Gastrocnemius medialis (tissue), 4 donors: ENCODE measurements at regions not wholly inside any gene's neighbourhood (a gene's known extent, or its start where the extent isn't known, plus 50 kb on each side); places are given as distances from the start of the nearest gene placed in this dataset.

ENCODE experiments used
- ATAC-seq, 2 donors: fragments of 150-250 bp; one replicate each; pipeline ENCODE4 v1.9.1; 2016
- DNase-seq, 2 donors: peaks; one replicate each; pipeline ENCODE4 v3.0.0-alpha.2; 2019
- H3K27ac ChIP-seq, 4 donors: fragments of 200-600 bp; sonication (generic); 1 replicate in 1 of 4; 2 replicates in 3 of 4; pipeline ENCODE4 v1.5.1; 2016 to 2018; ENCODE audit warnings: mild to moderate bottlenecking in 2 of 4, moderate library complexity in 1 of 4
- H3K27me3 ChIP-seq, 3 donors: fragments of 200-600 bp; sonication (generic) in 2 of 3; 1 replicate in 1 of 3; 2 replicates in 2 of 3; pipeline versions ENCODE4 v1.5.1 to v1.6.0; 2016 to 2019; ENCODE audit warnings: mild to moderate bottlenecking in 1 of 3, moderate library complexity in 1 of 3
- H3K36me3 ChIP-seq, 2 donors: fragments of 200-600 bp; sonication (generic) in 1 of 2; one replicate each; pipeline ENCODE4 v1.5.1; 2017 to 2018
- H3K4me1 ChIP-seq, 2 donors: fragments of 200-600 bp; sonication (generic) in 1 of 2; one replicate each; pipeline ENCODE4 v1.5.1; 2016 to 2017; ENCODE audit warnings: mild to moderate bottlenecking in 2 of 2
- H3K4me3 ChIP-seq, 4 donors: fragments of 200-600 bp; sonication (generic) in 3 of 4; 1 replicate in 1 of 4; 2 replicates in 3 of 4; pipeline ENCODE4 v1.5.1; 2016 to 2019; ENCODE audit warnings: mild to moderate bottlenecking in 2 of 4
- H3K9me3 ChIP-seq, 3 donors: fragments of 200-600 bp; sonication (generic) in 2 of 3; 1 replicate in 1 of 3; 2 replicates in 2 of 3; pipeline ENCODE4 v1.5.1; 2016 to 2019
- POLR2A ChIP-seq, 2 donors: fragments of 450-650 bp; IDR thresholded peaks; one replicate each; pipeline ENCODE4 v1.6.1; 2017; ENCODE audit warnings: antibody characterized with exemption in 2 of 2, mild to moderate bottlenecking in 2 of 2, moderate library complexity in 2 of 2
- in situ Hi-C, 4 donors: fragments of 200-750 bp; cut with MboI; loops; one replicate each; pipeline versions ENCODE4 v1.15.0 to v1.8.0; 2017; ENCODE audit warnings: low sequenced_read_pairs in 4 of 4
- intact Hi-C: fragments of 100-400 bp; cut with DNase I; formaldehyde crosslinking; loops from one replicate; pipeline ENCODE4 v1.15.1; 2023; ENCODE audit warnings: low total_unique reads
- TF ChIP-seq, protein P1 (sequence below), 5 experiments: fragments of 450-650 bp in 3 of 5; fragments of 200-600 bp in 2 of 5; sonication (generic) in 2 of 5; IDR thresholded peaks in 4 of 5; conservative IDR thresholded peaks in 1 of 5; 1 replicate in 4 of 5; 2 replicates in 1 of 5; pipeline ENCODE4 v1.5.1; 2016 to 2019; ENCODE audit warnings: antibody characterized with exemption in 5 of 5, mild to moderate bottlenecking in 3 of 5, moderate library complexity in 3 of 5

DNA sequence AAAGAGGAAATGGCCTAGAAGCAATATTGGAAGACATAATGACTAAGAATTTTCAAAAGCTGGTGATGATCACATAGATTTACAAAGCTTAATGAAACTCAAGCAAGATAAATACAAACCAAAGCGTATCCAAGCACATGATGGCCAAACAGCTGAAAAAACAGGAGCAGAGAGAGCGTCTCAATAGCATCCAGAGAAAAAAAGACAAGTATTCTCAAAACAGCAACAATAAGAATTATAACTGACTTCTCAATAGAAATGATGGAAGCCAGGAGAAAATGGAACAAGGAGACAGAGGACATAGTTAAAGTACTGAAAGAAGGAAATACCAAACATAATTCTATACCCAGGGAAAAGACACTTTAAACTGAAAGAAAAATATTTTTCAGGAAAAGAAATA, 437.2 kb upstream of the TNP1 start:
- H3K9me3 ChIP-seq, result no peaks in the 10 kb centered on the region
- DNase-seq, result no peak
- H3K27ac ChIP-seq, result no peak overlapping the region
- H3K4me1 ChIP-seq, result no peaks in the 10 kb centered on the region
- no peak overlapping the region for H3K4me3 ChIP-seq
- no peak for ATAC-seq
- H3K27me3 ChIP-seq, result no peaks in the 10 kb centered on the region
- no peaks in the 10 kb centered on the region for H3K36me3 ChIP-seq
- TF ChIP-seq POLR2A (IDR thresholded peaks at IDR 0.05), result no peak
- TF ChIP-seq, protein P1, sequence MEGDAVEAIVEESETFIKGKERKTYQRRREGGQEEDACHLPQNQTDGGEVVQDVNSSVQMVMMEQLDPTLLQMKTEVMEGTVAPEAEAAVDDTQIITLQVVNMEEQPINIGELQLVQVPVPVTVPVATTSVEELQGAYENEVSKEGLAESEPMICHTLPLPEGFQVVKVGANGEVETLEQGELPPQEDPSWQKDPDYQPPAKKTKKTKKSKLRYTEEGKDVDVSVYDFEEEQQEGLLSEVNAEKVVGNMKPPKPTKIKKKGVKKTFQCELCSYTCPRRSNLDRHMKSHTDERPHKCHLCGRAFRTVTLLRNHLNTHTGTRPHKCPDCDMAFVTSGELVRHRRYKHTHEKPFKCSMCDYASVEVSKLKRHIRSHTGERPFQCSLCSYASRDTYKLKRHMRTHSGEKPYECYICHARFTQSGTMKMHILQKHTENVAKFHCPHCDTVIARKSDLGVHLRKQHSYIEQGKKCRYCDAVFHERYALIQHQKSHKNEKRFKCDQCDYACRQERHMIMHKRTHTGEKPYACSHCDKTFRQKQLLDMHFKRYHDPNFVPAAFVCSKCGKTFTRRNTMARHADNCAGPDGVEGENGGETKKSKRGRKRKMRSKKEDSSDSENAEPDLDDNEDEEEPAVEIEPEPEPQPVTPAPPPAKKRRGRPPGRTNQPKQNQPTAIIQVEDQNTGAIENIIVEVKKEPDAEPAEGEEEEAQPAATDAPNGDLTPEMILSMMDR (IDR thresholded peaks at IDR 0.05 in 4 of 5, conservative IDR thresholded peaks at IDR 0.05 in 1 of 5), result no peak
- intact Hi-C loops, result no loop called here
- in situ Hi-C loops, result no loop called here

DNA sequence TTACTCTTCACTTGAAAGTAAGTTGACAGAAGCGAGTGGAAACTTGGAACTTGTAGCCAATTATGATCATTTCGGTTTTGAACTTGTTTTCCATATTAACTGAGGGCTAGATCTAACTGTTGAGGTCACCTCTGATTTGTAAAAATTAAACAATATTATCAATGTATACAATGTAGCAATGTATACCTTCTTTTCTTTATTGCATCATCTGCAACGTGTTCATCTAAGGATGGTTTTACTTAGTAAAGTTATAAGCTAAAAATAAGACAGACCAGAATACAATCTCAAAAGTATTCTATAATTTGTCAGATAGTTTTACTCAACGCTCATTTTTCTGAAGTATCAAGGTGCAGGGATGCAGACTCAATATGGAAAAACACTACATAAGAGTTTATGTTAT, 435.0 kb upstream of the TNP1 start:
- in situ Hi-C loops (no loop called here), intact Hi-C loops (no loop called here)

DNA sequence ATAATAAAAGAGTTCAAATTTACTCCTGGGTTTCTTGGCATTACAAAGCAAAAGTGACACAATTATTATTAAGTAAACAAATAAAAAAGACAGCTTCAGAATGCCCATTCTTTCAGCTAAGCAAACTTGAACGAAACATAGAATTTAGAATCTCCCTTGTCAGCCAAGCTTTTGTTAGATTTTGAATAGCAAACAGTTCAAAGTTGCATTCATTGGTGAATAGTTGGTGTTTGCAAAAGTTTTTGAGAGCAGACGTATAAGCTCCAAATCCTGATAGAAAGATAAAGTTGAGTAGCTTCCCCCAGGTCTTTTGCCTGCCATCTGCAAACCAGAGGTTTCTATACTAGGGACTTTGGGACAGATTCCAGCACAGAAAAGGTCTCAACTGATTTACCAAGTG, 434.3 kb upstream of the TNP1 start:
- in situ Hi-C loops (no loop called here), intact Hi-C loops (no loop called here)
- DNase-seq (no peak), ATAC-seq (no peak)
- H3K36me3 ChIP-seq, result no peaks in the 10 kb centered on the region
- H3K9me3 ChIP-seq, result no peaks in the 10 kb centered on the region
- no peak for TF ChIP-seq POLR2A (IDR thresholded peaks at IDR 0.05)
- TF ChIP-seq, protein P1 (IDR thresholded peaks at IDR 0.05 in 4 of 5, conservative IDR thresholded peaks at IDR 0.05 in 1 of 5), result no peak
- no peak overlapping the region for H3K4me3 ChIP-seq
- no peaks in the 10 kb centered on the region for H3K4me1 ChIP-seq
- H3K27me3 ChIP-seq, result no peaks in the 10 kb centered on the region
- H3K27ac ChIP-seq, result no peak overlapping the region

More for the DNA sequence above, 435.0 kb upstream of the TNP1 start:
- no peak for TF ChIP-seq POLR2A (IDR thresholded peaks at IDR 0.05)
- TF ChIP-seq, protein P1 (IDR thresholded peaks at IDR 0.05 in 4 of 5, conservative IDR thresholded peaks at IDR 0.05 in 1 of 5), result no peak
- H3K9me3 ChIP-seq, result no peaks in the 10 kb centered on the region
- no peaks in the 10 kb centered on the region for H3K27me3 ChIP-seq
- H3K36me3 ChIP-seq, result no peaks in the 10 kb centered on the region
- H3K4me3 ChIP-seq, result no peak overlapping the region
- ATAC-seq, result no peak
- no peak for DNase-seq
- no peaks in the 10 kb centered on the region for H3K4me1 ChIP-seq
- H3K27ac ChIP-seq, result no peak overlapping the region

DNA sequence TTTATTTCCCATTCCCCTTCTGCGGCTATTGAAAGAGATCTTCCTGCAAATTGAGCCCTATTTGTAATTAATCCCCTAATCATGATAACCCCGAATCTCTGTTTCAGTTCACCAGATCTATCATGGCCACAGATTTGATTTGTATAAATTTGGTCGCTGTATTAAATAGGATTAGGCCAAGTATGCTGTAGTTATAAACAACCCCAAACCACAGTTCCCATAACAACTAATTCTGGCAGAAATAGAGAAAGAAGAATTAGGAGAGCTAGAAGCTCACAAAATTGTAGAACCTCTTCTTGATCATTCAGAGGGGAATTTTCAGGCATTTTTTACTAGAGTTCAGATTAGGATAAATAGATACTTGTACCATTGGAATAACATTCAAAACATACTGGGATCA, 433.7 kb upstream of the TNP1 start:
- no peak for ATAC-seq
- no peak overlapping the region for H3K27ac ChIP-seq
- in situ Hi-C loops, result no loop called here

DNA sequence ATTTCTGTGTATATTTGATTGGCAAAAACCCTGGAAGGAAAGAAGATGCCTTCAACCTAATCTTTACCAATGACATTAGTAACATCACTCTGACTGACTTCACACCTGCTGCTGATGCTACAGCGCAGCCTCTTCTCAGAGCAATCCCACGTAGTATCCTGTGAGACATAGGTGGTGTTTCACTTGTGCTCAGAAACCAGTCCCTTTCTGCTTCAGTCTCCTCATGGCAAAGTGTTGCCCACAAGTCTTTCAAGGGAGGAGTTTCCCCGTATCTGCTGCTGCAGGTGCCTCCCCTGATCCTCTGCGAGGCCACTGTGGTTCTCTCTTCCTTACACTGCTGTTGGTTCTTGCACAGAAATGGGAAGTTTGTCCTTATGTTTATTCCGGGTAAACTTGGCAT, 433.2 kb upstream of the TNP1 start:
- in situ Hi-C loops, result no loop called here

More for the DNA sequence above, 433.7 kb upstream of the TNP1 start:
- Histone ChIP-seq H3K4me1 (no peaks in the 10 kb centered on the region), H3K36me3 (no peaks in the 10 kb centered on the region), H3K27me3 (no peaks in the 10 kb centered on the region), H3K9me3 (no peaks in the 10 kb centered on the region), H3K4me3 (no peak overlapping the region)
- intact Hi-C loops, result no loop called here
- DNase-seq, result no peak
- TF ChIP-seq, protein P1 (IDR thresholded peaks at IDR 0.05 in 4 of 5, conservative IDR thresholded peaks at IDR 0.05 in 1 of 5), result no peak
- TF ChIP-seq POLR2A (IDR thresholded peaks at IDR 0.05), result no peak

More for the DNA sequence above, 433.2 kb upstream of the TNP1 start:
- H3K9me3 ChIP-seq, result no peaks in the 10 kb centered on the region
- no peak overlapping the region for H3K27ac ChIP-seq
- DNase-seq (no peak), ATAC-seq (no peak)
- no peak overlapping the region for H3K4me3 ChIP-seq
- no peaks in the 10 kb centered on the region for H3K4me1 ChIP-seq
- H3K36me3 ChIP-seq, result no peaks in the 10 kb centered on the region
- no peak for TF ChIP-seq POLR2A (IDR thresholded peaks at IDR 0.05)
- TF ChIP-seq, protein P1 (IDR thresholded peaks at IDR 0.05 in 4 of 5, conservative IDR thresholded peaks at IDR 0.05 in 1 of 5), result no peak
- intact Hi-C loops, result no loop called here
- H3K27me3 ChIP-seq, result no peaks in the 10 kb centered on the region
